ENCODE measurements at regions not wholly inside any gene's neighbourhood (a gene's known extent, or its start where the extent isn't known, plus 50 kb on each side); places are given as distances from the start of the nearest gene placed in this dataset.

DNA sequence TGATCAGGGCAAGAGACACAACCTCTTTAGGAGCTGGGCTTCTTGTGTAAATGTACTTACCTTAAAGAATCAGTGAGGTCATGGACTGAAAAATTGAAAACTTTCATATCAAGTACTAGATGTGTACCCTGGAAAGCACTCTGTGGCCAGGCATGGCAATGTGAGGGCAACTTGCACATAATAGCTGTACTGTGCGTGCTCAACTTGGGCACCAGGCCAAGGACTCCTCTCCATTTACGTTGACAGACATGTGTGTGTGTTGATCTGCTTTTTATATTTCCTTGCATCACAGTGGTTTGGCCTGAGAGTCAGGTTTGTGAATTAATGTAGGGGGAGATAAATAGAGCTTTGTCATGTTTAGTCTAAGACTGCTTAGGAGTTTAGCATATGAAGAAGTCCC, 669.5 kb upstream of the REG3G start:
- CTCF ChIA-PET, result no interaction called here
- dilution Hi-C loops (cut with HindIII; ENCODE audit: low sequenced_read_pairs, unreplicated experiment), result no loop called here
- Histone ChIP-seq H3K18ac (ENCODE audit: low read depth, low read length) (no peak overlapping the region), H3K9me1 (ENCODE audit: insufficient read depth, low read length) (no peaks in the 10 kb centered on the region), H2BK20ac (ENCODE audit: low read depth, low read length) (no peak overlapping the region), H2BK120ac (ENCODE audit: low read depth, low read length) (no peak overlapping the region), H4K5ac (ENCODE audit: low read depth, low read length) (no peak overlapping the region), H4K91ac (ENCODE audit: insufficient read depth, low read depth, low read length) (no peak overlapping the region), H3K14ac (replicated peaks; ENCODE audit: low read depth, low read length) (no peak overlapping the region), H2AK5ac (ENCODE audit: low read depth, low read length) (no peak overlapping the region), H4K8ac (ENCODE audit: low read depth in 2 of 2, low read length in 2 of 2) (no peak overlapping the region), H2BK15ac (ENCODE audit: low read depth, low read length) (no peak overlapping the region), H4K20me1 (ENCODE audit: insufficient read depth, low read length) (no peaks in the 10 kb centered on the region), H3K4me3 (ENCODE audit: insufficient read depth, low read depth, low read length) (no peak overlapping the region), H3K4me2 (ENCODE audit: low read depth, low read length) (no peak overlapping the region), H3K4me1 (ENCODE audit: control insufficient read depth, insufficient read depth, low read length) (no peaks in the 10 kb centered on the region), H3K9me3 (ENCODE audit: control insufficient read depth, insufficient read depth, low read length) (peaks cover 2% of the 10 kb centered on the region; the same call in 1 of the 2 replicates), H3K27me3 (ENCODE audit: control insufficient read depth, insufficient read depth, low read length) (no peaks in the 10 kb centered on the region), H2AK9ac (replicated peaks; ENCODE audit: low read depth, low read length, poor library complexity) (no peak overlapping the region), H3K9ac (ENCODE audit: low read depth, low read length) (no peak overlapping the region), H2AFZ (replicated peaks; ENCODE audit: low read length, poor library complexity) (no peak overlapping the region), H3K4ac (ENCODE audit: low read depth, low read length) (no peak overlapping the region), H3K23ac (ENCODE audit: low read depth, low read length) (no peak overlapping the region), H3K27ac (ENCODE audit: insufficient read depth, low read length) (no peak overlapping the region), H3K36me3 (ENCODE audit: control insufficient read depth, insufficient read depth, low read length) (no peaks in the 10 kb centered on the region), H3K79me1 (ENCODE audit: low read depth in 1 of 2, low read length in 2 of 2) (no peaks in the 10 kb centered on the region), H2BK5ac (ENCODE audit: low read depth, low read length, poor library complexity, severe bottlenecking) (no peak overlapping the region), H3K56ac (ENCODE audit: extremely low read depth, insufficient read depth, low read length) (no peak overlapping the region)
- POLR2A ChIA-PET (ENCODE audit: unreplicated experiment), result no interaction called here
- ATAC-seq (ENCODE audit: low read depth) (no peak), DNase-seq (no peak)
- WGBS, 2 experiments (ENCODE audit: extremely low coverage in 2 of 2, insufficient read length in 1 of 2), result no CpG with 5 or more reads among the region's 2 CpGs
- no peak for TF ChIP-seq MAFK (IDR thresholded peaks at IDR 0.05; ENCODE audit: low read depth, low read length)
- no peak for TF ChIP-seq CHD1 (IDR thresholded peaks at IDR 0.05; ENCODE audit: low read depth, low read length)
- no peak for TF ChIP-seq SMC3 (IDR thresholded peaks at IDR 0.05; ENCODE audit: low read depth, low read length)
- TF ChIP-seq RAD21 (IDR thresholded peaks at IDR 0.05; ENCODE audit: low read length), result no peak
- TF ChIP-seq RFX5 (IDR thresholded peaks at IDR 0.05; ENCODE audit: low read depth, low read length), result no peak
- no peak for TF ChIP-seq BHLHE40 (IDR thresholded peaks at IDR 0.05; ENCODE audit: low read depth, low read length)
- TF ChIP-seq CEBPB (IDR thresholded peaks at IDR 0.05; ENCODE audit: low read depth, low read length), result no peak
- TF ChIP-seq POLR2A (IDR thresholded peaks at IDR 0.05; ENCODE audit: low read depth, low read length), result no peak
- no peak for TF ChIP-seq NFE2L2 (IDR thresholded peaks at IDR 0.05; ENCODE audit: low read depth, low read length)
- TF ChIP-seq, protein P1, sequence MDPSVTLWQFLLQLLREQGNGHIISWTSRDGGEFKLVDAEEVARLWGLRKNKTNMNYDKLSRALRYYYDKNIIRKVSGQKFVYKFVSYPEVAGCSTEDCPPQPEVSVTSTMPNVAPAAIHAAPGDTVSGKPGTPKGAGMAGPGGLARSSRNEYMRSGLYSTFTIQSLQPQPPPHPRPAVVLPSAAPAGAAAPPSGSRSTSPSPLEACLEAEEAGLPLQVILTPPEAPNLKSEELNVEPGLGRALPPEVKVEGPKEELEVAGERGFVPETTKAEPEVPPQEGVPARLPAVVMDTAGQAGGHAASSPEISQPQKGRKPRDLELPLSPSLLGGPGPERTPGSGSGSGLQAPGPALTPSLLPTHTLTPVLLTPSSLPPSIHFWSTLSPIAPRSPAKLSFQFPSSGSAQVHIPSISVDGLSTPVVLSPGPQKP (IDR thresholded peaks at IDR 0.05; ENCODE audit: borderline replicate concordance, low read depth, low read length), result no peak
- no peak for TF ChIP-seq FOS (IDR thresholded peaks at IDR 0.05; ENCODE audit: low read depth, low read length)
- TF ChIP-seq RCOR1 (IDR thresholded peaks at IDR 0.05; ENCODE audit: insufficient replicate concordance, low read length), result no peak
- TF ChIP-seq, protein P2, sequence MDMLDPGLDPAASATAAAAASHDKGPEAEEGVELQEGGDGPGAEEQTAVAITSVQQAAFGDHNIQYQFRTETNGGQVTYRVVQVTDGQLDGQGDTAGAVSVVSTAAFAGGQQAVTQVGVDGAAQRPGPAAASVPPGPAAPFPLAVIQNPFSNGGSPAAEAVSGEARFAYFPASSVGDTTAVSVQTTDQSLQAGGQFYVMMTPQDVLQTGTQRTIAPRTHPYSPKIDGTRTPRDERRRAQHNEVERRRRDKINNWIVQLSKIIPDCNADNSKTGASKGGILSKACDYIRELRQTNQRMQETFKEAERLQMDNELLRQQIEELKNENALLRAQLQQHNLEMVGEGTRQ (IDR thresholded peaks at IDR 0.05; ENCODE audit: low read depth, low read length), result no peak
- TF ChIP-seq MXI1 (IDR thresholded peaks at IDR 0.05; ENCODE audit: borderline replicate concordance, low read depth, low read length), result no peak
- no peak for TF ChIP-seq MAZ (IDR thresholded peaks at IDR 0.05; ENCODE audit: borderline replicate concordance, low read depth, low read length)
- intact Hi-C loops (cut with micrococcal nuclease), result no loop called here
- BruUV-seq (replicated peaks), result no TSS peak
- in situ Hi-C loops (cut with MboI; ENCODE audit: low sequenced_read_pairs), result no loop called here

Data from IMR-90 (cell line).